Astrocyte of the cerebellum (primary cell): ENCODE measurements at regions not wholly inside any gene's neighbourhood (a gene's known extent, or its start where the extent isn't known, plus 50 kb on each side); places are given as distances from the start of the nearest gene placed in this dataset.

Experiments used
- DNase-seq: peaks from one replicate; pipeline ENCODE4 v3.0.0-alpha.2; 2011; ENCODE audit warnings: low read depth
- H3K4me3 ChIP-seq: 2 replicates; pipeline ENCODE4 v1.5.1; 2011; ENCODE audit warnings: mild to moderate bottlenecking, low read depth, low read length, moderate library complexity
- CTCF ChIP-seq: IDR thresholded peaks from 2 replicates; pipeline ENCODE4 v1.5.1; 2012; ENCODE audit warnings: low read length, low read depth, moderate library complexity, mild to moderate bottlenecking; ENCODE audit errors: missing control alignments
- in situ Hi-C: cut with HindIII; loops from 2 replicates; pipeline ENCODE4 v1.10.0; 2017; ENCODE audit warnings: low sequenced_read_pairs

GRCh38 chrX:87392369-87392768 is 125.2 kb upstream of the KLHL4 start:
- DNase-seq: no peak
- TF ChIP-seq CTCF: no peak
- no peak overlapping the region for H3K4me3 ChIP-seq
- in situ Hi-C loops: no loop called here

- TF ChIP-seq CTCF: no peak
- no peak for DNase-seq
- in situ Hi-C loops: no loop called here
- no peak overlapping the region for H3K4me3 ChIP-seq
These were observed 120.3 kb upstream of the KLHL4 start for GRCh38 chrX:87397103-87397886.

GRCh38 chrX:87402256-87402655 is 115.3 kb upstream of the KLHL4 start:
- in situ Hi-C loops: no loop called here
- no peak overlapping the region for H3K4me3 ChIP-seq
- no peak for TF ChIP-seq CTCF
- no peak for DNase-seq

GRCh38 chrX:87403551-87403950 is 114.1 kb upstream of the KLHL4 start:
- no peak overlapping the region for H3K4me3 ChIP-seq
- no peak for TF ChIP-seq CTCF
- in situ Hi-C loops: no loop called here
- no peak for DNase-seq

- no peak overlapping the region for H3K4me3 ChIP-seq
- in situ Hi-C loops: no loop called here
- no peak for TF ChIP-seq CTCF
- peak; percentile 90 for DNase-seq
These were observed 108.3 kb upstream of the KLHL4 start for GRCh38 chrX:87409113-87409841.

- in situ Hi-C loops: no loop called here
- no peak for DNase-seq
- no peak for TF ChIP-seq CTCF
- no peak overlapping the region for H3K4me3 ChIP-seq
These were observed 92.0 kb upstream of the KLHL4 start for GRCh38 chrX:87425618-87426017.
